Right lung (tissue), 2 donors: ENCODE measurements at regions not wholly inside any gene's neighbourhood (a gene's known extent, or its start where the extent isn't known, plus 50 kb on each side); places are given as distances from the start of the nearest gene placed in this dataset.

ENCODE experiments used
- DNase-seq, 2 donors: peaks; one replicate each; pipeline ENCODE4 v3.0.0-alpha.2; 2013

DNA sequence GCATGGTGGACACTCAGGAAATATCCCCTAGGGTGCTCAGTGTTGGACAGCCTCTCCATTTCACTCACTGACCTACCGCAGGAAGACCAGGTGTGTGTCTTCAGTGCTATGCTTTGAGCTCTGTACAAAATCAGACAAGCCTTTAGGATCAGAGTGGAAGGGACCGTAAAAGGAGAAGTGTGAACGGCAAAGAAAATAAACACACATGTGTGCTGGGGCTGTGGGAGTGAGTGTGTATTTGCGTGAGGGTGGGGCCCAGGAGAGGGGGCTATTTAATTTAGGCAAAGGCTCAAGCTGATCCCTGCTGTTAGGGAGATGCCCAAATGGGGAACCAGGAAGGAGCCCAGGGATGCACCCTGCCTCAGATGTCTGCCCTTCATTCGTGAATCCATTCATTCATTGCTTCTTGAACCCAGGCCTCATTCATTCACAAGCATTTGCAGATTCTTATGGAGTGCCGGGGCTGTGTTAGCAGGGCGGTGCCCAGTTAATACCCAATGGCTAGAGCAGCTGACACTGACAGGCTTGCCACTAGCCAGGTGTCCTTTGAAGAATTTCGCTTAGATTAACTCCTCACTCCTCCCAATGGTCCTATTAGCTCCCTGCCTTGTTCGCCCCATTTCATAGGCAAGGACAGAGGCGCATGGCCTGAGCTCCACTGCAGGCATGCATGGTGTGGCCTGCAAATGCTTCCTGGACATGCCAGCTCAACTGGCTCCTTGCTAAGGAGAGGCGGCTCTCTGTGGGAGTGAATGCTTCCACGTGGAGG lies 296.7 kb upstream of the FOXF1 start:
- DNase-seq: no peak

DNA sequence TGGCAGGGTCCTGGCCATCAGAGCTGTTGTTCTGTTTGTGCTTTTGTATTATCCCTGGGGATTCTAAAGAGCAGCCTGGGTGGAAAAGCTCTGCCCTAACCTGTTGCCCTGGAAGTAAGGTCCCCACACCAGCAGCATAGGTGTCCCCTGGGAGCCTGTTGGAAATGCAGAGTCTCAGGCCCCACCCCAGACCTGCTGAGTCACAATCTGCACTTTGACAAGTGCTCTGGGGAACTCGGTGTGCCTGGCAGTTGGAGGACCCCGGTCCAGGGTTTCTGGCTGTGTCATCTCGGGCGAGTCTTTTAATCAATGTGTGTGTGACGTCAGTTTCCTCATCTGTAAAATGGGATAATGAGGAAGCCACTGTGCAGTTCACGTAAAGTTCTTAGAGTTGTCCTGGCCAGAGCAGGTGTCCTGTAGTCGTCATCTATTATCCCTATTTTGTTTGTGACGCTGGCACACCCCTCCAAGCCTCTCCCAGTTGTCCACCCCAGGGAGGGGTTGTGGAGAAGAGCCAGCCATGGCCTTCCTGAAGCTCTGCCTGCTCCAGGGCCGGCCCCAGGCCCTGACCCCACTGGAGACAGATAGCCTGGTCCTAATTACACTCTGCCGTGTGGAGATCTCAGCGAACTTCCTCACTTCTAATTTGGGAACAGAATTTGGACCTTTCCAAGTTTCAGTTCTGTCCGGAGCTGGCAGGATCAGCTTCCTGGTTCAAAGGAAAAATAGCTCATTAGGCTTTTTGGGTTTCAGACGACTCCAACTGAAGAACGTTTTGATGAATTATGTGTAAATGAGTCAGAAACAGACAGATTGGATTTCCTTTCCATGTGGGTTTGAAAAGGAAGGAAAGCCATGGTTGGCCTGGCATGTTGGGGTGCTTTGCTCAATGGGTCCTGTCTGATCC lies 295.7 kb upstream of the FOXF1 start:
- no peak for DNase-seq

DNA sequence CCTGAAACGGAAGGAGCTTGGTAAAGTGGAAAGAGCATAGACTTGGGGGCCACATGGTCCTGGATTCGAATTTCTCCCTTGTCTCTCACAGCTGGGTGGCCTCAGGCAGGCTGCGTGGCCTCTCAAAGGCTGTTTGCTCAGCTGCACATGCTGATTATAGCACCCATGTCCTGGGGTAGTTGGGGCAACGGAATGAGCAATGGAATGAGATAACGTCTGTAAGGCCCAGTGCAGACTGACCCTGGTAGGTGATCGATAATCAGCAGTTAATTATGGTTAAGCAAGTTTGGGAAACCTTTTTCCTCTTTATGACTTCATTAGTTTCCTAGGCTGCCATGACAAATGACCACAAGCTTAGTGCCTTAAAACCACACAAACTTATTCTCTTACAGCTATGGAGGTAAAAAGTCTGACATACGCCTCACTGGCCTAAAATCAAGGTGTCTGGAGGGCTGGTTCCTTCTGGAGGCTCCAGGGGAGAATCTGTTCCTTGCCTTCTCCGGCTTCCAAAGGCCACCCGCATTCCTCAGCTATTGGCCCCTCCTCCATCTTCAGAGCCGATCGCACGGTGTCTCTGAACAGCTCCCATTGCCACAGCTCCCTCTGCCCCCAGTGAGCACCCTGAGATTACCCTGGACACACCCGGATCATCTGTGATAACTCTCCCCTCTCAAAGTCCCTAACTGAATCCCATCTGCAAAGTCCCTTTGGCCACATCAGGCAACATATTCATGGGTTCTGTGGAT lies 294.9 kb upstream of the FOXF1 start:
- no peak for DNase-seq

DNA sequence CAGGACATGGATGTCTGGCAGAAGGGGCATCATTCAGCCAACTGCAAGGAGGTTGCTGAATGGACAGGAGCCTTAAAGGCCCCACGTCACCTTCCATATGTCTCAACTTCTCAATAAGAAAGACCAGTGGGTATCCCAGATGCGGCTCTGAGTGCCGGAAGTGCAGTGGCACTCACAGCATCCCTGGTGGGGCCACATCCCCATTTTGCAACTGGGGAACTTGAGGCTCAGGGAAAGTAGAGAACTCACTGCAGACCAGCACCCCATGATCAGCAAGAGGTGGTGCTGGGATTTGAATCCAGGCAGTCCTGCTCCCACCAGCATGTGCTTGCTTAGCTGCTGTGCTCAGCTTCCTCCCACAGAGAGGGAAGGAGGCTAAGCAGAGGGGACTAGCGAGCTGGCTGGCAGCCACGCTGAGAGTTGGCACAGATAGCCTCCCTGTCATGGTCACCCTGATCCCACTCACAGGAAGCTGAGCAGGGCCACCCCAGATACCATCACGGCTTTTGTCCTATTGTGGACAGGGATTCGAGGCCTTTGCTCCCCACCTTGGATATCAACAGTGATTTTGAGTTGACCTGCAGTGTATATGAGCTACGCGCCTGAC lies 294.2 kb upstream of the FOXF1 start:
- DNase-seq: no peak

DNA sequence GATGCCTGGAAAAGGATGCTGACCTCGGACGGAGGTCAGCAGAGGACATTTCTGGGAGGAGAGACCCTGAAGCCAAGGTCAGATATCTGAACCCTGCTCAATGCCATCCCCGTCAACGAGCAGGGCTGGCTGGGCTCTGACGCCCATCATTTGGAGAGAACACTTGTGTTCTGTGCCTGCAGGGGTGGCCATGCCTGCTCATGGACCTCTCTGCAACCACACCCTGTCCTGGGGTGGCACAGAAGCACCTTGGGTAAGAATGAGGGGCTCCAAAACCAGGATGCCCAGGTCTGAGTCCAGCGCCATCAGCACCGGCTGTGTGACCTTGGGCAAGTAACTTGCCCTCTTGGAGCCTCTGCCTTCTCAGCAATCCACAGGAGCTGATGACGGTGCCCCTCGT lies 293.7 kb upstream of the FOXF1 start:
- DNase-seq: no peak

DNA sequence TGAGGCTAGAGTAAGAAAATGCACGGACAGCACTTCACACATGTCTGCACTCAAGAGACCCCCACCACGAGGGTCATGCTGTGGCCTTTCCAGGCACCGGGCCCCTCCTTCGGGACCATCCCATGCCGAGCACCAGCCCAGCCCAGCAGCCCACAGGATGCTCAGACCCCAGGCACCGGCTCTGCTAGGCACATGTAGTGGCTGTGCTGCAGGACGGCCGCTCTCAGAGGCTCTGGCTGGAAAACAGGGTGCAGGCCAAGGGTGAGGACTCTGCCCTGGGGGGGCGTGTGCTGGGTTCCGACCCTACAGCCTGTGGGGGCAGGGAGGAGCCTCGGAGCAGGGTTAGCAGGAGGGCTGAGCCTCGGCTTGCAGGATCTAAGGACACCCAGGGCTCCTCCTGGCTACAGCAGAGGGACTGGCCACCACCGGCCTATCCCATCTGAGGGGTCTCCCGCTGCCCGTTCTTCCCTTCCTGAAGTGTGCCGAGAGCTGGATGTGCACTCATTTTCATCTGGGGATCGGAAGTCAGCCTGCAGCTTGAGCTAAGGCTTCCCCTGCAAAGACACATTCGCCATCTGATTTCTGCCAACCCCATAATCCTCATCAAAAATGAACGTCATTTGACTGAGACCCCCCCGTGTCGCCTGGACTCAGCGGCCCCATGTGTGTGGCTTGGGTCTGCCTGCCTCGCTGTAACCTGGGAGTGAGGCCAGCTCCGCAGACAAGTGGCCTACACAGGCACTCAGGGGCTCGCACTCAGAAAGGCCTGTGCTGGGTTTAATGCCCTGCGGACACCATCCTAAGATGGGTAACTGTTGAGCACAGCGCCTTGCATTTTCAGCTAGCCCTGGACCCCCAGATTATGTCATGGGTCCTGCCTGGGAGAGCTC lies 293.1 kb upstream of the FOXF1 start:
- DNase-seq: no peak

DNA sequence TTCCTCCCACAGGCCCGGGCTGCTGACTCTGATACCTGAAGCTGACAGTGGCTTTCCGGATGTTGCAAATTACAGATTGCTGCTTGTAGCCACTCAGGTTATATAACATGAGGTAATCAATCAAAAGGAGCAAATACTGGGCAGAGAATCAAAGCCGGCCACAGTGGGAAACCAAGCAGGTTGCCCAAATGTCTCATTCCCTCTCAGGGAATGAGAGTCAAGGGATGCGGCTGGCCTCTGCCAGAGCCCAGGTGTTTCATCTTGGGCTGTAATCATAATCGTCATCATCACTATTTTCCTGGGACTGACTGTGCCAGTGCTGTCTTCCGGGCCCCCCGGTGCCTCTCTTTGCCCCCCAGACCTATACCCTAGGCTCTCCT lies 292.4 kb upstream of the FOXF1 start:
- no peak for DNase-seq

DNA sequence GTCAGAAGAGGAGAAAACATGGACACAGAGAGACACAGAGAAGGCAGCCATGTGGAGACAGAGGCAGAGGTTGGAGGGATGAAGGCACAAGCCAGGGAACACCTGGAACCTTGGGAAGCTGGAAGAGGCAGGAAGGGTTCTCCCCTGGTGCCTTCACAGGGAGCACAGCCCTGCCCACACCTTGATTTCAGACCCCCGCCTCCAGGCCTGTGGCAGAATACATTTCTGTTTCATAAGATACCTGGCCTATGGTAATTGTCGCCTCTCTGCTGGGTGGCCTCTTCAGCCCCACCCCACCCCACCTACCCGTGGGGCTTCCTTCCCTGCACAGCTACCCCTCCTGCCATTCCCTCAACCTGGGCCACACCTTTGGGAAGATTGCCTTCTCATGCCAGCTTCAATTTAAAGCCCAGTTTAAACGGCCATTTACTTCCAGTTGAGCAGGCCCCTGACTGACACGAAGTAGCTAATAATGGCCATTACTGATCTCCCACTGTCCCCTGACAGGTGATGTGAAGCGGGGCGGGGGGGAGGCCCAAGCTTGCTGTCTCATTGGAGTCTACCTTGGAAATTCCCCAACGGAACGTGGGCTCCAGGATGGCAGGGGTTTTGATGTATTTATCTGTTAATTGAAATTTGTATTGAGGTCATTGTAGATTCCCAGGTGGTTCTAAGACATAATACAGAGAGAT lies 291.7 kb upstream of the FOXF1 start:
- DNase-seq: no peak

DNA sequence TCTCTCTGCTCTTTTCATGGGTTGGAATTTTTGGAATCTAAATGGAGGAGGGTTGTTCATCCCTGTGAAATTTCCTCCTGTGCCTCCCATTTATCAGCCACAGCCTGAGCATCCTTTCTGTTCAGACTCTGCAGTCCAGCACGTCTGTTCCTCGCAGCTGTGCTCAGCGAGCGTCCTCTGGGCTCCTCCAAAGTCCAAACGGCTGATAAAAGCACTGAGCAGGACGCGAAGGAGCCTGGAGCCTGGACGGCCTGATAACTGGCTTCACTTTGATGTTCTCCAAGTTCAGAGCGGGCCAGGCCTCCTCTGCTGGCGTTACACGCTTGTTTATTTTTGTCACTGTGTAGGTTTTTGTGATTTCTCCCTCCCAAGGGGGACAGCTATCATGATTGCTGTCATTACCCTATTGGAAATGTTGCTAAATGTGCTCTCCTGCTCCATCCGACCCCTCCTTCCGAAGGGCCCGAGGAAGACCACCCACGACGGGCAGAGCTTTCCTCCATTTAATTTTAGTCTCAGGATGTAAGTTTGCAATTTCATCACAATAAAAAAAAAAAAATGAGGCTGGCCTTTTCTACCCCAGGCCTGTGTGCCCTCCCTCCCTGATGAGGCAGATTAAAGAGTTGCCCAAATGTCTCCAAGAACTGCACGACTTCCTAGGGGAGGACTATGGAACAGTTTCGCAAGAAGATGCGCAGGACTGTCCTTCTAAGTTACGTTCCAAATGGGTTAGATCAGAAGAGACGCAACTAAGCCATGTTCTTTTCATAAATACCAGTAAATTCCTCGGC lies 290.5 kb upstream of the FOXF1 start:
- peak in 1 of 2 donors; percentile 50 for DNase-seq

DNA sequence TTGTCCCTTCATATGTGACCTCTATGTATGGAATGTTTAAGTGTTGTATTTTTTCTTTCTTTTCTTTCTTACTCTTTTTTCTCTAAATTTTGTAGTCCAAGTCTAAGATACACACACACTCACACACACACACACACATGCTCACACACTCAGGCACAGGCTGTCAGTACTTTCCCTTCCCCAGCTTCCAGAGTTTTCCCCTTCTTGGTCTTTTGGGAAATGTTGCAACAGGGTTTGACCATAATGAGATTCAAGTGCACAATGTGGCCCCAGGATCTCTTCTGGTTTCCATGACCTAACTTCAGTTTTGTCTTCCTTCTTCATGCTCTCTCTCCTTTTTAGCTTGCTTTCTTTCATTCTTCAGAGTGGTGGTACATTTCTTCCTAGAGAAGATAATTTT lies 289.8 kb upstream of the FOXF1 start:
- no peak for DNase-seq

DNA sequence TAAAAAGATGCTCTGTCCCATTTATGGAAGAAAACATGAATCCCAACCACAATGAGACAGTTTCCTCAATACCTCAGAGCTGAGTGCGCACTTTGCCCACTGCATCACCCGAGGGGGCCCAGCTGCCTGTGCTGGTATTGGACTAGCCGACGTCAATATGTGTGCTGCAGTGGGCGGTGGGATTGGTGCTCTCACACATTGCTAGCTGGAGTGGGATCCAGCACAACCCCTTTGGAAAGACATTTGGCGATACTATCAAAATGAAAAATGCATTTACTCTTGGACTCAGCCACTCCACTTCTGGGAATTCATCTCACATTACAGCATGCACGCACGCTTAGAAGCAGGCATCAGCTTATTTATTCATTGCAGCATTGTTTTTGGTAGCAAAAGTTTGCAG lies 289.2 kb upstream of the FOXF1 start:
- DNase-seq: no peak

DNA sequence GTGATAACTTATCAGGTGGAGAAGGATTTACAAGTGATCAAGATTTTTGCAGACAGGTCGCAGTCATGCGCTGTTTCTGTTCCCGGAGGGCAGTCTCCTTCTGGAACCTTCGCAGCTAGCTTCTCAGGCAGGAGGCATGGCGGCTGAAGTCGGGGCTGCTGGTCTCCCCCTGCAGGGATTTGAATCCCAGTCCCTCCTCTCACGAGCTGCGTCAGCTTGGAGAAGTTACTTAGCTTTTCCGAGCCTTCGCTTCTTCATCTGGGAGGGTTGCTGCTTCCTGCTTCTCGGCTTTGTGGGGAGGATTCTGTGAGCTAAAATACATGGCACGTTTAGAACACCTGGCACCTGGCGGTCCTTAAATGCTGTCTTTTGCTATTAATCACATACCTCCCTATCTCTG lies 287.8 kb upstream of the FOXF1 start:
- no peak for DNase-seq

DNA sequence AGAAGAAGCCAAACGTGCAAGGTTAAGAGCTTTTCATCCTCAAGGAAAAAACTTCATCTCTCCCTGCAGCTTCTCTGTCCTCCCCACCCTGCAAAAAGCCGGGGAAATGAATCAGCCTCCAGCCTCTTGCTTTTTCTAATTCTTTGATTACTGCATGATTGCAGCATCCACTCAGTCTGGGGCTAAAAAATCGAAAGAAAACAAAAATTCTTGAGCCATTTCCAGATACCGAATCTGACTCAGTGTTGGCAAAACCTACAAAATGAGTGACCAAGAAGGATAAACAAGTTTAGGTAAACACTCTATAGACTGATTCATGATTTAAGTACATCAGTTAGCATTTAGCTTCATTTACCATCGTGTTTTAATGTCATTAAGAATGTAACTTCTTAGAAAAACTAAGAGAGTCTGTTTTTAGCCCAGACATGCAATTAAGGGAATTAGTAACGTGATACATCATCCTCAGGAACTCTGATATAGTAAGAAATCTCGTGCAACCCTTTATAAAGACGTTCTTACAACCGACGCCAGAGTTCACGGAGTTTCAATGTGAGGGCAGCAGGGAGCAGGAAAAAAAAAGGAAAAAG lies 287.3 kb upstream of the FOXF1 start:
- DNase-seq: no peak

DNA sequence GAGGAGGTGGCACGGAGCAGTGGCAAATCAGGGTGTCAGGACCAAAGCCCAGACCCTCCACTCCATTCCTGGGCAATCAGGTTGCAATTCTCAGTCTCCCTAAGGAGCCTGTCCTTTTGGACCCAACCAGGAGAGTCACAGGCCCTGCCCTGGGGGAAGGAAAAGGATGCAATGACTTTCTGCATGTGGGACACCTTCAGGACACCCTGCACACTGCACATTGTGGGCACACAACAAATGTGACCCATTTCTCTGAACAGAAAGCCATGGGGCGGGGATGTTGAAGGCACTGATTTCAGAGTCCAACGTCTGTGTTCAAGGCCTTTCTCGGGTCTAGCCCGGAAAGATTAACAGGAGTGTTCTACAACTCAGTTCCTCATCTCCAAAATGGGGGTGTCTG lies 286.2 kb upstream of the FOXF1 start:
- no peak for DNase-seq

DNA sequence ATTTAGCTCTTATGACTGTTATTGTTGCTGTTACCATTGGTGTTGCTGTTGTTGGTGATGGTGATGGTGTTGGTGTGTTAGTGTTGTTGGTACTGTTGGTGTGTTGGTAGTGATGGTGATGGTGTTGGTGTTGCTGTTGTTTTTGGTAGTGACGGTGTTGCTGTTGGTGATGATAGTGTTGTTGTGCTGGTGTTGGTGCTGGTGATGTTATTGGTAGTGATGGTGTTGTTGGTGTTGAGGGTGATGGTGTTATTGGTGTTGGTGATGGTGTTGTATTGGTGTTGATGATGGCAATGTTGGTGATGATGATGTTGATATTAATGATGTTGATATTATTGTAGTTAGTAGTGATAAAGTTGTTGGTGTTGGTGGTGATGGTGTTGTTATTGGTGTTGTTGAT lies 285.7 kb upstream of the FOXF1 start:
- no peak for DNase-seq

DNA sequence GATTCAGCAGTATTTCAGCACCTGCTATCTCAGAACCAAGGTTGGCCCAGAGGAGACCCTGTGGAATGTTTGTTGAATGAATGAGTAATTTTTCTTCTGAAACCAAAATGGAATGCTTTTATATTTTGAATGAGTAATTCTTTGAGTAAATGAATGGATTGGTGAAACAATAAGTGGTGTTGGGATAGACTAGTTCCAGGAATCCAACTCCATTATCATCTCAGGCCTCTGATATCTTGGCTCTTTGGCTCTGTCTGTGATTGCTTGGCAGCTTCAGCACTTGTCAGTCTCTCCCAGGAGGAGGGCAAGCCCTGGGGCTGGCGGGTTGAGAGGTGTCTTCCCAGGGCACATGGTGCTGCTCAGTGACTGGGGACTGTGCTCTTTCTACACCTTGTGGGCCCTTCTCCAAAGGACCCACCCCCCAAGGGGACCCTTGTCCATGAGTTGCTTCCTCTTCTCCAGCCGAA lies 284.4 kb upstream of the FOXF1 start:
- no peak for DNase-seq

DNA sequence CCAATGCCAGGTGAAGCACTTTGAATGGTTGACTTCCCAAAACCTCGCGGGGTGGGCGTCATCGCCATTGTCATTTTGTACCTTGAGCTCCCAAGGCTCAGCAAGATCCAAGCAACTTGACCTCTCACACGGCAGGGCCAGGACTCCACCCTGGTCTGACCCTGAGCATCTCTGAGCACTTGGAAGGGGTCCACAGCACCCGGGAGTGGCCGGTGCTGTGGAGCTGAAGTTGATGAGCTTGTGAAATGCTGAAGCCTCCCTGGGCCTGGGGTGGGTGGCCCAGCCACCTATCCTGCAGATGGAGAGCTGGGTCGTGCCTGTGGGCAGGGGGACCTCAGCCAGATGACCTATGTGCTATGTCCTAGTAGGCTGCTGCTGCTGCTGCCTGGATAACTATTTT lies 283.3 kb upstream of the FOXF1 start:
- DNase-seq: no peak

DNA sequence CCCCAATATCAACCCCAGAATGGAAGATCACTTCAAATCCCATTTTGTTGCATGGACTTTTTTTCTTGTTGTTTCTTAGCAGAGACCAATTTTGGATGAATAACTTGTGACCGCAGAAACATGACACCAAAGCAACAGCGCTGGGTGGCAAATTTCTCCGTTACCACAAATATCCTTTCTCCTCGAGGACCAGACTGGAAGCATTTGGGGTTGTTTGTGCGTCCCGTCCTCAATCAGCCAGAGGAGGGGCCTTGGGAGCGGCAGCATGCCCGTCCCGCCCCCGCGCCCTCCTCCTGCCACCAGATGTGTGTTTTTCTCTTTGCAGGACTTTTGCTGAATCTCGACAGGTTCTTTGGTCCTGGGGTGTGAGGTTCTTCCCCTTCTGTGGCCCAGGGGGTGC lies 282.5 kb upstream of the FOXF1 start:
- no peak for DNase-seq

DNA sequence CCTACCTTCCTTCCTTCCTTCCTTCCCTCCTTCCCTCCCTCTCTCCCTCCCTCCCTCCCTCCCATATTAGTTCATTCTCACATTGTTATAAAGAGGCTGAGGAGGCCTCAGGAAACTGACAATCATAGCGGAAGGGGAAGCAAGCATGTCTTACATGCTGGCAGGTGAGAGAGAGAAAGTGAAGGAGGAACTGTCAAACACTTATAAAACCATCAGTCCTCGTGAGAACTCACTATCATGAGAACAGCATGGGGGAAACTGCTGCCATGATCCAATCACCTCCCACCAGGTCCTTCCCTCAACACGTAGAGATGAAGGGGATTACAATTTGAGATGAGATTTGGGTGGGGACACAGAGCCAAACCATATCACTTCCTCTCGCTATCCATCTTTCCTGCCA lies 281.6 kb upstream of the FOXF1 start:
- no peak for DNase-seq
